NCI-H1105 (cell line): ENCODE measurements at regions not wholly inside any gene's neighbourhood (a gene's known extent, or its start where the extent isn't known, plus 50 kb on each side); places are given as distances from the start of the nearest gene placed in this dataset.

ENCODE experiments used
- DNase-seq: peaks from one replicate; lab custom pipeline; 2025; lab: John Stamatoyannopoulos, UW

GRCh38 chr3:132378-132777 lies 64.2 kb upstream of the CHL1 start:
- no peak for DNase-seq

DNA sequence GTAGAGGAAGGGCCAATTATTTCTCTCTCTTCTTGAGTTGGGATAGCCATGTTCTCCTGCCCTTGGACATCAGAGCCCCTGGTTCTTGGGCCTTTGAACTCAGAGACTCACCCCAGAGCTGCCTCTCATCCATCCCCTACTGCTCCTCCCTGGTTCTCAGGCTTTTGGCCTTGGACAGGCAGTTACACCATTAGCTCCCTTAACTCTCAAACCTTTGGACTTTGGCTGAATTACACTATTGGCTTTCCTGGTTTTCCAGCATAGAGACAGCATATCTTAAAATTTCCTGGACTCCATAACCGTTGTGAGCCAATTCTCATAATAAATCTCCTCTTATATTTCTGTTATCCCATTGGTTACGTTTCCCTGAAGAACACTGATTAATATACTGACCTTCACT lies 63.7 kb upstream of the CHL1 start:
- no peak for DNase-seq

DNA sequence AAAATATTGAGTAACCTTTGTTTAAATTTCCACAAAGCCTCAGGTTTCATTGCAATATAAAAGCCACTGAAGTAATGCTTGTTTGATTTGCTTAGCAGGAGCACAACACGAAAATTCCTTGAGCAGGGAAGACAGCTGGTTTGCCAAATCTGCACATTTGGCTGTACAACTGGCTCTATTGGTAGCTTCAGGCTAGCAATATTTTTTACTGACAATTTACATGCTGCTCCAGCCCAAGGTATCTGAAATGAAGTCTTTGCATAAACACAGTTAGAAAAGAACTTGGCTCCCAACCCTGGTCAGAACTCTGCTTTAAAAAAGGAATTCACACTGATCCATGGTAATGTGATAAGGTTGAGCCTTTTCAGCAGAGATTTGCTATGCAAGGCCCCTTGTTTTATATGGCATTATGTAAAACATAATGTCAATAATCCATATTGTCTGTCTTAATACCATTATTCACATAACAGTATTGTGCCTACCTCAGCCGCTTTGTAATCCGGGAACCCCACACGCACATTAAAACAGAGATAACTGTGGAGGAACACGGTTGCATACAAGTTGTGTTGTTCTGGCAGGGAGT lies 55.7 kb upstream of the CHL1 start:
- no peak for DNase-seq
